HEK293 (cell line): ENCODE measurements at regions not wholly inside any gene's neighbourhood (a gene's known extent, or its start where the extent isn't known, plus 50 kb on each side); places are given as distances from the start of the nearest gene placed in this dataset.

Source experiments
- ZNF501 ChIP-seq: fragments of 450-650 bp; formaldehyde crosslinking; IDR thresholded peaks from 2 replicates; pipeline ENCODE4 v1.5.1; 2016; ENCODE audit warnings: missing biosample characterization, missing genetic modification characterization
- TF ChIP-seq, protein P1 (sequence below): fragments of 450-650 bp; formaldehyde crosslinking; IDR thresholded peaks from 2 replicates; pipeline ENCODE4 v1.5.1; 2016; ENCODE audit warnings: missing biosample characterization, missing genetic modification characterization

DNA sequence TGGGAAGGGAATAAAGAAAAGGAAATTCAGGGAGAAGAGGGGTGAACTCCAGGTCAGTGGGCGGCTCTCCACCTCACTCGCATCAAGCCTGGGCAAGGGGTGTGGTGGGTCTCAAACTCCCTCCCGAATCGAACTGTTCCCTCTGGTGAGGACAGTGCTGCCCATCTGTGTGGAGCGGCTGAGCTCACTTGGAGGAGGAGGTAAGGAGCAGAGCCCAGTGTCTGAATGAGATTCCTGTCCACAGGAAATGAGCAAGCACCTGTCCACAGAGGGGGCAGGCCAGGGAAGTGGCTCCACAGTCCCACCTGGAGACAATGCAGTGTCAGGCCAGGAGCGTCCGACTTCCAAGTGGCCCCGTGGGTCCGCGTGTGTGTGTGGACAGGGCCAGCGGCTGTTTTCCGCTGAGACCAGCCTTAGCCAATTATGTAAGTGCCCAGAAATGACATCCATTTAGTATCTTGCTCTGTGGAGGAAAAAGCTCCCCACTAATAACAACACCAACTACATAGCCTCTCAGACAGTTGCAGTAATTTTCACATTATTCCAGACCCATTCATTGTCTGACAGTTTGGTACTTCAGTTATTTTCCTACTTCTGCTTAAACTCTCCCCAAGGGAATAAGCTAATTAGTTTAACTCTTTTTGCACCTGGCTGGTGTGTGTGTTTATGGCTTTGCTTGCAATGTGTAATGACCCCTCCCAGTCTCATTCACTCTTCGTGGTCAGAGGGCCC, 114.6 kb downstream of the SOX1 start:
- TF ChIP-seq ZNF501 (tag by site-specific recombination) = no peak
- TF ChIP-seq, protein P1, sequence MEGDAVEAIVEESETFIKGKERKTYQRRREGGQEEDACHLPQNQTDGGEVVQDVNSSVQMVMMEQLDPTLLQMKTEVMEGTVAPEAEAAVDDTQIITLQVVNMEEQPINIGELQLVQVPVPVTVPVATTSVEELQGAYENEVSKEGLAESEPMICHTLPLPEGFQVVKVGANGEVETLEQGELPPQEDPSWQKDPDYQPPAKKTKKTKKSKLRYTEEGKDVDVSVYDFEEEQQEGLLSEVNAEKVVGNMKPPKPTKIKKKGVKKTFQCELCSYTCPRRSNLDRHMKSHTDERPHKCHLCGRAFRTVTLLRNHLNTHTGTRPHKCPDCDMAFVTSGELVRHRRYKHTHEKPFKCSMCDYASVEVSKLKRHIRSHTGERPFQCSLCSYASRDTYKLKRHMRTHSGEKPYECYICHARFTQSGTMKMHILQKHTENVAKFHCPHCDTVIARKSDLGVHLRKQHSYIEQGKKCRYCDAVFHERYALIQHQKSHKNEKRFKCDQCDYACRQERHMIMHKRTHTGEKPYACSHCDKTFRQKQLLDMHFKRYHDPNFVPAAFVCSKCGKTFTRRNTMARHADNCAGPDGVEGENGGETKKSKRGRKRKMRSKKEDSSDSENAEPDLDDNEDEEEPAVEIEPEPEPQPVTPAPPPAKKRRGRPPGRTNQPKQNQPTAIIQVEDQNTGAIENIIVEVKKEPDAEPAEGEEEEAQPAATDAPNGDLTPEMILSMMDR (tag by site-specific recombination) = no peak
